A549 (cell line): ENCODE measurements at regions not wholly inside any gene's neighbourhood (a gene's known extent, or its start where the extent isn't known, plus 50 kb on each side); places are given as distances from the start of the nearest gene placed in this dataset.

Experiments
- ATAC-seq, 2 experiments: fragments of 200-7000 bp in 1 of 2; fragments of >200 bp in 1 of 2; cut with Nextera tagmentation in 1 of 2; cut with Tn5 transposase in 1 of 2; 3 replicates each; pipeline versions ENCODE4 v1.8.0 to v1.9.1; 2018 to 2020; ENCODE audit warnings: mild to moderate bottlenecking in 1 of 2, moderate library complexity in 1 of 2
- CTCF ChIA-PET: fragments of 300-600 bp; sonication (Branson Sonifier 250); formaldehyde crosslinking; extraction: SDS; loops from one replicate; lab custom pipeline; 2021; ENCODE audit warnings: antibody characterized with exemption, inconsistent platforms; lab: Yijun Ruan, JAX
- POLR2A ChIA-PET: fragments of 350-600 bp; formaldehyde crosslinking; extraction: SDS; loops from one replicate; lab custom pipeline; 2021; ENCODE audit warnings: antibody characterized with exemption, inconsistent platforms; lab: Yijun Ruan, JAX
- DNase-seq, 2 experiments: peaks; one replicate each; pipeline versions ENCODE4 v3.0.0 to v3.0.0-alpha.2; 2011 to 2016; ENCODE audit warnings: low read depth in 1 of 2, low spot score in 1 of 2
- FAIRE-seq: peaks from 2 replicates; lab custom pipeline; 2011; peaks lifted over from hg19 to GRCh38; lab: Jason Lieb, UNC
- H3K27ac ChIP-seq, 2 experiments: fragments of >200 bp; sonication (Bioruptor Twin); formaldehyde crosslinking; 3 replicates each; pipeline ENCODE4 v1.5.1; 2016 to 2017
- H3K4me1 ChIP-seq: fragments of >200 bp; sonication (Bioruptor Twin); formaldehyde crosslinking; 3 replicates; pipeline ENCODE4 v1.6.1; 2016
- H3K4me2 ChIP-seq: fragments of >200 bp; sonication (Bioruptor Twin); formaldehyde crosslinking; 3 replicates; pipeline ENCODE4 v1.6.1; 2016
- H3K4me3 ChIP-seq: fragments of >200 bp; sonication (Bioruptor Twin); formaldehyde crosslinking; 3 replicates; pipeline ENCODE4 v1.5.1; 2016
- H3K9me3 ChIP-seq: fragments of >200 bp; sonication (Bioruptor Twin); formaldehyde crosslinking; 3 replicates; pipeline ENCODE4 v1.6.1; 2016
- CHD4 ChIP-seq: fragments of 200-600 bp; sonication (generic); IDR thresholded peaks from 2 replicates; pipeline ENCODE4 v1.6.1; 2016; ENCODE audit warnings: antibody characterized with exemption, mild to moderate bottlenecking, borderline replicate concordance
- ESRRA ChIP-seq: fragments of 150-350 bp; IDR thresholded peaks from 2 replicates; pipeline ENCODE4 v1.6.1; 2014; ENCODE audit warnings: mild to moderate bottlenecking, low read length, borderline replicate concordance
- FOSB ChIP-seq: fragments of 250-450 bp; sonication (Bioruptor Pico); IDR thresholded peaks from 2 replicates; pipeline ENCODE4 v1.5.0; 2020; ENCODE audit warnings: mild to moderate bottlenecking, moderate library complexity
- FOSL2 ChIP-seq, 2 experiments: fragments of 450-650 bp in 1 of 2; fragments of >200 bp in 1 of 2; sonication (Bioruptor Twin) in 1 of 2; formaldehyde crosslinking; IDR thresholded peaks; 2 replicates each; pipeline versions ENCODE4 v1.5.0 to v1.6.1; 2016 to 2020; ENCODE audit warnings: mild to moderate bottlenecking in 1 of 2, moderate library complexity in 1 of 2
- HEYL ChIP-seq: fragments of 250-450 bp; sonication (Bioruptor Pico); IDR thresholded peaks from 2 replicates; pipeline ENCODE4 v1.8.0; 2021; ENCODE audit warnings: mild to moderate bottlenecking, moderate library complexity
- MAZ ChIP-seq: fragments of 150-350 bp; IDR thresholded peaks from 2 replicates; pipeline ENCODE4 v1.6.1; 2014; ENCODE audit warnings: antibody characterized with exemption, low read depth, low read length, borderline replicate concordance
- MYC ChIP-seq: IDR thresholded peaks from 2 replicates; pipeline ENCODE4 v1.6.1; 2012; ENCODE audit warnings: mild to moderate bottlenecking, inconsistent platforms, low read length, improper control_type of control experiment, borderline replicate concordance
- POLR2AphosphoS2 ChIP-seq: conservative IDR thresholded peaks from 2 replicates; pipeline ENCODE4 v1.6.1; 2012; ENCODE audit warnings: low read length, improper control_type of control experiment, inconsistent platforms
- RAD21 ChIP-seq, 2 experiments: fragments of >200 bp in 1 of 2; sonication (Bioruptor Twin) in 1 of 2; formaldehyde crosslinking in 1 of 2; IDR thresholded peaks in 1 of 2; conservative IDR thresholded peaks in 1 of 2; 2 replicates in 1 of 2; 3 replicates in 1 of 2; pipeline ENCODE4 v1.6.1; 2012 to 2018; ENCODE audit warnings: inconsistent platforms in 1 of 2
- RNF2 ChIP-seq: fragments of 200-600 bp; sonication (generic); IDR thresholded peaks from 2 replicates; pipeline ENCODE4 v1.6.1; 2016; ENCODE audit warnings: low read depth, mild to moderate bottlenecking, antibody characterized with exemption, moderate library complexity, borderline replicate concordance
- TP53 ChIP-seq: fragments of 250-450 bp; sonication (Bioruptor Pico); IDR thresholded peaks from 2 replicates; pipeline ENCODE4 v1.5.0; 2021; ENCODE audit warnings: mild to moderate bottlenecking, moderate library complexity
- ZNF302 ChIP-seq: fragments of 250-450 bp; sonication (Bioruptor Pico); IDR thresholded peaks from 2 replicates; pipeline ENCODE4 v1.9.0; 2021; ENCODE audit warnings: inconsistent platforms, mild to moderate bottlenecking, moderate library complexity
- WGBS: methylation state at CpG from one replicate; pipeline ENCODE4 v1.1.6; 2017; ENCODE audit errors: missing lambda C conversion rate; 5-methylcytosine and 5-hydroxymethylcytosine counted together
- TF ChIP-seq, protein P1 (sequence below): fragments of 250-450 bp; sonication (Bioruptor Pico); IDR thresholded peaks from 2 replicates; pipeline ENCODE4 v1.5.0; 2021; ENCODE audit warnings: mild to moderate bottlenecking, moderate library complexity, borderline replicate concordance
- TF ChIP-seq, protein P2 (sequence below): fragments of 200-600 bp; sonication (generic); IDR thresholded peaks from 2 replicates; pipeline ENCODE4 v1.6.1; 2016; ENCODE audit warnings: antibody characterized with exemption, mild to moderate bottlenecking, moderate library complexity
- TF ChIP-seq, protein P3 (sequence below): fragments of 250-450 bp; sonication (Bioruptor Pico); IDR thresholded peaks from 2 replicates; pipeline ENCODE4 v1.5.0; 2020; ENCODE audit warnings: low read depth, mild to moderate bottlenecking, moderate library complexity
- TF ChIP-seq, protein P4 (sequence below): IDR thresholded peaks from 2 replicates; pipeline ENCODE4 v1.6.1; 2012; ENCODE audit warnings: low read depth, borderline replicate concordance

DNA sequence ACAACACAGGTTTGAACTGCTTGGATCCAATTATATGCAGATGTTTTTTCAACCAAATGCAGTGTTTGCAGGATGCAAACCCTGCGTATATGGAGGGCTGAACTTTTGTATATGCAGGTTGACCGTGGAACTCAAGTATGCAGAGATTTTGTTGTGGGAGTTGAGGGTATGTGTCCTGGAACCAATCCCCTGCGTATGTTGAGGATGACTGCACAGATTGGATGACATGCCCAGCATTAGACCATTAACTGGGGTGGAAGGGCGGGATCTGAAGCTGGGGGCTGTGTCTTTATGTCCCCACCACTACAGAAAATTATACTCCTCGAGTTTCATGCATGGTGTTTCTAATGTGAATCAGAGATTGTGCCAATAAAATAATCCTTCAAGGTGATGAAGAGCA lies 162.2 kb upstream of the RMST start:
- Histone ChIP-seq H3K27ac (no peak overlapping the region), H3K9me3 (no peaks in the 10 kb centered on the region), H3K4me2 (no peak overlapping the region), H3K4me1 (no peaks in the 10 kb centered on the region), H3K4me3 (no peak overlapping the region)
- 6% methylated on average over 5 of the region's 5 CpGs for WGBS
- ChIA-PET POLR2A (no interaction called here), CTCF (interaction anchor here (1.6 kb wide), 1 partner anchor 9 kb away, joined by 3 read pairs; no protein-coding TSS in a partner anchor)
- DNase-seq (no peak), FAIRE-seq (no peak), ATAC-seq (no peak)
- TF ChIP-seq FOSL2 (IDR thresholded peaks at IDR 0.05) (no peak), FOSL2 (CRISPR knock-in tag; IDR thresholded peaks at IDR 0.05) (no peak), HEYL (CRISPR knock-in tag) (no peak), MYC (no peak), POLR2AphosphoS2 (no peak), TP53 (CRISPR knock-in tag) (no peak), RNF2 (no peak), CHD4 (no peak)
- TF ChIP-seq, protein P1, sequence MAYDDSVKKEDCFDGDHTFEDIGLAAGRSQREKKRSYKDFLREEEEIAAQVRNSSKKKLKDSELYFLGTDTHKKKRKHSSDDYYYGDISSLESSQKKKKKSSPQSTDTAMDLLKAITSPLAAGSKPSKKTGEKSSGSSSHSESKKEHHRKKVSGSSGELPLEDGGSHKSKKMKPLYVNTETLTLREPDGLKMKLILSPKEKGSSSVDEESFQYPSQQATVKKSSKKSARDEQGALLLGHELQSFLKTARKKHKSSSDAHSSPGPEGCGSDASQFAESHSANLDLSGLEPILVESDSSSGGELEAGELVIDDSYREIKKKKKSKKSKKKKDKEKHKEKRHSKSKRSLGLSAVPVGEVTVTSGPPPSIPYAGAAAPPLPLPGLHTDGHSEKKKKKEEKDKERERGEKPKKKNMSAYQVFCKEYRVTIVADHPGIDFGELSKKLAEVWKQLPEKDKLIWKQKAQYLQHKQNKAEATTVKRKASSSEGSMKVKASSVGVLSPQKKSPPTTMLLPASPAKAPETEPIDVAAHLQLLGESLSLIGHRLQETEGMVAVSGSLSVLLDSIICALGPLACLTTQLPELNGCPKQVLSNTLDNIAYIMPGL, result no peak
- TF ChIP-seq, protein P2, sequence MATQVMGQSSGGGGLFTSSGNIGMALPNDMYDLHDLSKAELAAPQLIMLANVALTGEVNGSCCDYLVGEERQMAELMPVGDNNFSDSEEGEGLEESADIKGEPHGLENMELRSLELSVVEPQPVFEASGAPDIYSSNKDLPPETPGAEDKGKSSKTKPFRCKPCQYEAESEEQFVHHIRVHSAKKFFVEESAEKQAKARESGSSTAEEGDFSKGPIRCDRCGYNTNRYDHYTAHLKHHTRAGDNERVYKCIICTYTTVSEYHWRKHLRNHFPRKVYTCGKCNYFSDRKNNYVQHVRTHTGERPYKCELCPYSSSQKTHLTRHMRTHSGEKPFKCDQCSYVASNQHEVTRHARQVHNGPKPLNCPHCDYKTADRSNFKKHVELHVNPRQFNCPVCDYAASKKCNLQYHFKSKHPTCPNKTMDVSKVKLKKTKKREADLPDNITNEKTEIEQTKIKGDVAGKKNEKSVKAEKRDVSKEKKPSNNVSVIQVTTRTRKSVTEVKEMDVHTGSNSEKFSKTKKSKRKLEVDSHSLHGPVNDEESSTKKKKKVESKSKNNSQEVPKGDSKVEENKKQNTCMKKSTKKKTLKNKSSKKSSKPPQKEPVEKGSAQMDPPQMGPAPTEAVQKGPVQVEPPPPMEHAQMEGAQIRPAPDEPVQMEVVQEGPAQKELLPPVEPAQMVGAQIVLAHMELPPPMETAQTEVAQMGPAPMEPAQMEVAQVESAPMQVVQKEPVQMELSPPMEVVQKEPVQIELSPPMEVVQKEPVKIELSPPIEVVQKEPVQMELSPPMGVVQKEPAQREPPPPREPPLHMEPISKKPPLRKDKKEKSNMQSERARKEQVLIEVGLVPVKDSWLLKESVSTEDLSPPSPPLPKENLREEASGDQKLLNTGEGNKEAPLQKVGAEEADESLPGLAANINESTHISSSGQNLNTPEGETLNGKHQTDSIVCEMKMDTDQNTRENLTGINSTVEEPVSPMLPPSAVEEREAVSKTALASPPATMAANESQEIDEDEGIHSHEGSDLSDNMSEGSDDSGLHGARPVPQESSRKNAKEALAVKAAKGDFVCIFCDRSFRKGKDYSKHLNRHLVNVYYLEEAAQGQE, result no peak

DNA sequence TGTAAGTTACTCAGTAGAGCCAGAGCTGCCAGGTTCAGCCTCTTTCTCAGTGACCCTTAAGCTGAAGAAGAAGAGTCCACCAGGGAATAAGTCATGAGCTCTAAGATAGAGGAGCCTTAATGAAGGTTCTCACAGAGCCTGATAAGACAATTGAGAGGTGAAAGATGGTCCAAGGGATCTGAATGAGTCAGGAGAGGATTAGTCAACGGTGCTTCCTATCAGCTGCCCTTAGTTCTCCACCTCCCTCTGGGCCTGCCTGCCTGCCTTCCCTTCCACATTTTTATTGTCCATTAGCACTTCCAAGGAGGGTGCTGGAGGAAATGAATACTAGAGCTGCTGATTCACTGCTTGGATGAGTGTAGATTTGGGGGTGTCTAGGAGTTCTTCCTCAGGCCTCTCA lies 161.7 kb upstream of the RMST start:
- Histone ChIP-seq H3K4me3 (no peak overlapping the region), H3K9me3 (no peaks in the 10 kb centered on the region), H3K4me2 (no peak overlapping the region), H3K4me1 (no peaks in the 10 kb centered on the region), H3K27ac (no peak overlapping the region)
- no peak for ATAC-seq
- no peak for TF ChIP-seq HEYL (CRISPR knock-in tag)
- TF ChIP-seq RAD21 (conservative IDR thresholded peaks at IDR 0.05 in 1 of 2, IDR thresholded peaks at IDR 0.05 in 1 of 2), result no peak
- no peak for TF ChIP-seq ZNF302 (CRISPR knock-in tag)
- TF ChIP-seq FOSB, result no peak
- no peak for DNase-seq
- ChIA-PET POLR2A (no interaction called here), CTCF (interaction anchor here (0.9 to 1.6 kb wide), 3 partner anchors 9 to 314 kb away, joined by 3 to 4 read pairs (median 3); no protein-coding TSS in a partner anchor)
- WGBS, result 0% methylated on average over 1 of the region's 1 CpG
- FAIRE-seq, result no peak

DNA sequence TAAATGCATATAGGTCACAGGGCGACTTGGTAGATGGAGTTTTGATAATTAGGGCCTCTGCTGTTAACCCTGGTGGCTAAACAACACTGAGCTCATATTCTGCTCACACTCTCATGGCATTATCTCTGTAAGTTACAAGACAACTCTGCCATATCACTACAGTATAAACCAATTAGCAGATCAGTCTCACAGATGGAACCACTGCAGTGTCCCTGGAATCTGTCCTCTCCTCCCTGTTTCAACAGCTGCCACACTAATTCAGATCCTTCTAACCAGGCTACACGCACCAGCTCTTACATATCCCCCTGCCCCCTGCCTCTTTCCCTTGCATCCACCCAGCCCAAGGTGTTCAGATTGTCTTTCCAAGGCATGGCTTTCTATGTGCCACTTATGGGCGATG lies 161.0 kb upstream of the RMST start:
- no peak overlapping the region for H3K4me3 ChIP-seq
- FAIRE-seq (no peak), ATAC-seq (no peak), DNase-seq (no peak)
- ChIA-PET CTCF (interaction anchor here (0.9 to 1.6 kb wide), 3 partner anchors 8 to 315 kb away, joined by 3 to 4 read pairs (median 3); no protein-coding TSS in a partner anchor), POLR2A (no interaction called here)
- H3K9me3 ChIP-seq, result no peaks in the 10 kb centered on the region
- TF ChIP-seq POLR2AphosphoS2, result no peak
- no peak overlapping the region for H3K4me2 ChIP-seq
- 1% methylated on average over 3 of the region's 3 CpGs for WGBS
- H3K4me1 ChIP-seq, result no peaks in the 10 kb centered on the region
- no peak overlapping the region for H3K27ac ChIP-seq

DNA sequence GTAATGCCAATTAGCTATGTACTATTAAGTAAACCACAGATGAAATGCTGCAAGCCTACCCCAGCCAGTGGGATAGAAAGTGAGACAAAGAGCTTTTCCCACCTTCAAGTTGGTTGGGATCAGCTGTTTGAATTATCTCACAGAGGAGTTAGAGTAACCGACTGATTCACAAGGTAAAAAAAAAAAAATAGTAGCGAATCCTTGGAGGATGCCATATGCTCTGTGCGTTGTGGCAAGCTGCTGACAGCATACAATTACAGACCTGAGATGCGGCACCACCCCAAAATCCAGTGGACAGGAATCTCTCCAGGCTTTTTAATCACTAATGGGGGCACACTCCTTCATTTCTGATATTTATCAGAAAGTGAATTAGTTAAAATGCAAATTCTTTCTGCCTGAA lies 157.0 kb upstream of the RMST start:
- H3K4me2 ChIP-seq, result no peak overlapping the region
- WGBS, result 17% methylated on average over 4 of the region's 4 CpGs
- H3K27ac ChIP-seq, result no peak overlapping the region
- FAIRE-seq, result no peak
- no peak overlapping the region for H3K4me3 ChIP-seq
- H3K4me1 ChIP-seq, result no peaks in the 10 kb centered on the region
- no peak for ATAC-seq
- H3K9me3 ChIP-seq, result no peaks in the 10 kb centered on the region
- POLR2A ChIA-PET, result no interaction called here
- DNase-seq, result no peak
- TF ChIP-seq RNF2 (no peak), MAZ (no peak), FOSB (no peak), ESRRA (no peak)
- TF ChIP-seq, protein P3, sequence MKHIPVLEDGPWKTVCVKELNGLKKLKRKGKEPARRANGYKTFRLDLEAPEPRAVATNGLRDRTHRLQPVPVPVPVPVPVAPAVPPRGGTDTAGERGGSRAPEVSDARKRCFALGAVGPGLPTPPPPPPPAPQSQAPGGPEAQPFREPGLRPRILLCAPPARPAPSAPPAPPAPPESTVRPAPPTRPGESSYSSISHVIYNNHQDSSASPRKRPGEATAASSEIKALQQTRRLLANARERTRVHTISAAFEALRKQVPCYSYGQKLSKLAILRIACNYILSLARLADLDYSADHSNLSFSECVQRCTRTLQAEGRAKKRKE, result no peak
- TF ChIP-seq, protein P4, sequence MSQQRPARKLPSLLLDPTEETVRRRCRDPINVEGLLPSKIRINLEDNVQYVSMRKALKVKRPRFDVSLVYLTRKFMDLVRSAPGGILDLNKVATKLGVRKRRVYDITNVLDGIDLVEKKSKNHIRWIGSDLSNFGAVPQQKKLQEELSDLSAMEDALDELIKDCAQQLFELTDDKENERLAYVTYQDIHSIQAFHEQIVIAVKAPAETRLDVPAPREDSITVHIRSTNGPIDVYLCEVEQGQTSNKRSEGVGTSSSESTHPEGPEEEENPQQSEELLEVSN, result no peak
- CTCF ChIA-PET, result interaction anchor here (0.7 to 1.5 kb wide), 2 partner anchors 156 to 728 kb away, joined by 3 read pairs; no protein-coding TSS in a partner anchor
